Neural crest cell (in vitro differentiated cells): ENCODE measurements at regions not wholly inside any gene's neighbourhood (a gene's known extent, or its start where the extent isn't known, plus 50 kb on each side); places are given as distances from the start of the nearest gene placed in this dataset.

Source experiments
- DNase-seq: peaks from one replicate; pipeline ENCODE4 v3.0.0; 2021; ENCODE audit warnings: low read depth, mixed read lengths, low spot score
- H3K27ac Mint-ChIP-seq: one replicate; pipeline ENCODE4 v1.8.0; 2021; ENCODE audit warnings: mild to moderate bottlenecking, mixed read lengths; ENCODE audit not compliant: unreplicated experiment
- H3K27me3 Mint-ChIP-seq: 2 replicates; pipeline ENCODE4 v1.8.0; 2021; ENCODE audit warnings: low read depth, mild to moderate bottlenecking, mixed read lengths
- H3K36me3 Mint-ChIP-seq: 2 replicates; pipeline ENCODE4 v1.8.0; 2021; ENCODE audit warnings: low read depth, mild to moderate bottlenecking, mixed read lengths
- H3K4me1 Mint-ChIP-seq: 2 replicates; pipeline ENCODE4 v1.8.0; 2021; ENCODE audit warnings: mixed read lengths
- H3K4me3 Mint-ChIP-seq: one replicate; pipeline ENCODE4 v1.8.0; 2021; ENCODE audit warnings: mild to moderate bottlenecking, mixed read lengths
- H3K9me3 Mint-ChIP-seq: 2 replicates; pipeline ENCODE4 v1.8.0; 2021; ENCODE audit warnings: mixed read lengths
- TF ChIP-seq, protein P1 (sequence below): fragments of 200-600 bp; sonication (generic); conservative IDR thresholded peaks from 2 replicates; pipeline ENCODE4 v1.5.0; 2021; ENCODE audit warnings: antibody characterized with exemption, mild to moderate bottlenecking

DNA sequence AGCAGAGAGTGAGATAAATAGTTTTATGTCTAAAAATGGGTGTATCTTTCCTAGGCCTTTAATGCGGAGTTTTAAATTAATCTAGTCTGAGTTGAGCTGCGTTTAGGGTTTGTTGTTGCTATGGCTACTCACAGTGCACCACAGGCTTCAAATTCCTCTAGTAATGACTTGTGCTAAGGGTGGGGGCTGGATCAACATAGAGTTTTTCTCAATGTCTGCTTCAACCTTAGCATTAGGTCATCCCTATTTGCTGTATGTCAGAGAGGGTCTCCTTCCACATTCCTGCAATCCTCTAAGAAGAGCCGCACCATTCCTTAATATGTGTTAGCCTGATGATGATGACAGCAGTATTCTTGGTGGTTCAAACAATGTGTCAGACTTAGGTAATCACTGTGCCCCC is 465.6 kb upstream of the KIF2A start:
- TF ChIP-seq, protein P1, sequence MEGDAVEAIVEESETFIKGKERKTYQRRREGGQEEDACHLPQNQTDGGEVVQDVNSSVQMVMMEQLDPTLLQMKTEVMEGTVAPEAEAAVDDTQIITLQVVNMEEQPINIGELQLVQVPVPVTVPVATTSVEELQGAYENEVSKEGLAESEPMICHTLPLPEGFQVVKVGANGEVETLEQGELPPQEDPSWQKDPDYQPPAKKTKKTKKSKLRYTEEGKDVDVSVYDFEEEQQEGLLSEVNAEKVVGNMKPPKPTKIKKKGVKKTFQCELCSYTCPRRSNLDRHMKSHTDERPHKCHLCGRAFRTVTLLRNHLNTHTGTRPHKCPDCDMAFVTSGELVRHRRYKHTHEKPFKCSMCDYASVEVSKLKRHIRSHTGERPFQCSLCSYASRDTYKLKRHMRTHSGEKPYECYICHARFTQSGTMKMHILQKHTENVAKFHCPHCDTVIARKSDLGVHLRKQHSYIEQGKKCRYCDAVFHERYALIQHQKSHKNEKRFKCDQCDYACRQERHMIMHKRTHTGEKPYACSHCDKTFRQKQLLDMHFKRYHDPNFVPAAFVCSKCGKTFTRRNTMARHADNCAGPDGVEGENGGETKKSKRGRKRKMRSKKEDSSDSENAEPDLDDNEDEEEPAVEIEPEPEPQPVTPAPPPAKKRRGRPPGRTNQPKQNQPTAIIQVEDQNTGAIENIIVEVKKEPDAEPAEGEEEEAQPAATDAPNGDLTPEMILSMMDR = no peak
- Mint-ChIP-seq H3K9me3 (no peaks in the 10 kb centered on the region), H3K36me3 (no peaks in the 10 kb centered on the region), H3K4me1 (peaks cover 15% of the 10 kb centered on the region), H3K4me3 (no peak overlapping the region), H3K27me3 (no peaks in the 10 kb centered on the region), H3K27ac (no peak overlapping the region)
- DNase-seq = no peak

DNA sequence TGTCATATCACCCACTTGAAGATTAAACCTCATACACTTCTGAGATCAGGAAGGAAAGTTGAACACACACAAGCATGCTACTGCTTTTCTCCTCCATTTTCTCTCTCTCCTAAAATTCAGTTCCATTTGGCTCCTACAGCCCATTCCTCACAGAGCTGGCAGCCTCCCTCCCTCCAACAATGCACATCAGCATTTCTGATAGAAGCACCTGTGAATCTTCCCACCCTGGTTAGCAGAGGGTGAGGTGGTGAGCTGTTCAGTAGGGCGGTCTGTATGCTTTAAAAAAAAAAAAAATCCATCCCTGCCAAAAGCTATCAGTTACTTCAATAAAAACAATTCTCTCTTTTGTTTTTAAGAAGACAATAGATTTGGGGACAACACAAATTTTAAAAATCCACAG is 463.2 kb upstream of the KIF2A start:
- Mint-ChIP-seq H3K36me3 (no peaks in the 10 kb centered on the region), H3K9me3 (no peaks in the 10 kb centered on the region), H3K27me3 (no peaks in the 10 kb centered on the region), H3K27ac (no peak overlapping the region), H3K4me1 (peaks cover 15% of the 10 kb centered on the region), H3K4me3 (no peak overlapping the region)
- DNase-seq = no peak
- TF ChIP-seq, protein P1 = no peak

- H3K4me1 Mint-ChIP-seq = no peaks in the 10 kb centered on the region
- no peak for DNase-seq
- no peak overlapping the region for H3K27ac Mint-ChIP-seq
- TF ChIP-seq, protein P1 = no peak
- H3K27me3 Mint-ChIP-seq = no peaks in the 10 kb centered on the region
- no peak overlapping the region for H3K4me3 Mint-ChIP-seq
- peaks cover 2% of the 10 kb centered on the region for H3K9me3 Mint-ChIP-seq
- no peaks in the 10 kb centered on the region for H3K36me3 Mint-ChIP-seq
Observed at GRCh38 chr5:61850696-61851095, 455.3 kb upstream of the KIF2A start.

GRCh38 chr5:61854531-61854930 is 451.5 kb upstream of the KIF2A start:
- no peak for DNase-seq
- Mint-ChIP-seq H3K27me3 (no peaks in the 10 kb centered on the region), H3K4me3 (no peak overlapping the region), H3K36me3 (no peaks in the 10 kb centered on the region), H3K27ac (no peak overlapping the region), H3K4me1 (no peaks in the 10 kb centered on the region), H3K9me3 (peaks cover 9% of the 10 kb centered on the region)
- TF ChIP-seq, protein P1 = no peak

GRCh38 chr5:61860978-61861377 is 445.0 kb upstream of the KIF2A start:
- H3K27ac Mint-ChIP-seq = no peak overlapping the region
- DNase-seq = no peak

More at GRCh38 chr5:61860978-61861377, 445.0 kb upstream of the KIF2A start:
- Mint-ChIP-seq H3K36me3 (no peaks in the 10 kb centered on the region), H3K27me3 (no peaks in the 10 kb centered on the region), H3K4me3 (no peak overlapping the region), H3K4me1 (no peaks in the 10 kb centered on the region), H3K9me3 (peaks cover 7% of the 10 kb centered on the region)
- TF ChIP-seq, protein P1 = no peak
